ENCODE measurements at regions not wholly inside any gene's neighbourhood (a gene's known extent, or its start where the extent isn't known, plus 50 kb on each side); places are given as distances from the start of the nearest gene placed in this dataset.

DNA sequence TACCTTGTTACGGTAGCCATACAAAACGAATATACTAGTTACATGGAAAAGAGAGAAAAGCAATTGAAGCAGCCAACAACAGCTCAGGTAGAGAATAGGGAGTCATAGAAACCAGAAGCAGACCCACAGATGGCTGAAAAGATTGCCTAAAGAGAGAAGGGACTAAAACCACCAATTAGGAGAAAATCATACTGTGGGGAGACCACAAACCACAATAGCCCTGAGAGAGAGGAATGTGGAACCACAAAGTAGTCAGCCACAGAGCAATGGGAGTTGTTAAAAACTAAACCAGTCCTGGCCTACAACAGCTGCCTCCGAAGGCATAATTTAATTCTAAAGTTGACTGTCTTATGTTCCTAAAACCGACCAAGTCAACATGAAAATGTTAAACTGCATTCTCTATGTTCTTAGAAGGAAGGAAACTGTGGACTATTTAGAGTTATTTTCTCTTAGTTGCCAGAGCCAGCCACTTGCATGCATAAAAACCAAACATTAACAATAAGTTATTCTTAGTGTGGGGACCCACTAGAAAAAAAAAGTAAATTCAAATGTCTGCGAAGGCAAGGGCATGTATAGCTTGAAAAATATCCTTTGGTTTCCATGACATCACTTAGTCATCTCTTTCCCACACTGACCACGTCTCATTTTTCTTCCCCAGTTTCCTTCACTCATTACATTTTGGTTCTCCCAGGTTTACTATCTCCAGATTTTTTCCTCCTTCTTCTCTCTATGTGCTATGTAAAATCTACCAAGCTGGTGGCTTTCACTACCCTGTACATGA is 398.1 kb downstream of the NOVA1 start:
- Histone ChIP-seq H3K9me3 (ENCODE audit: control insufficient read depth in 1 of 2, insufficient read depth in 1 of 2, low read depth in 1 of 2, low read length in 2 of 2) (peaks cover 20 to 52% of the 10 kb centered on the region in 2 experiments), H3K4me1 (ENCODE audit: control insufficient read depth in 1 of 2, insufficient read depth in 2 of 2, low read length in 2 of 2) (no peaks in the 10 kb centered on the region), H3K27ac (ENCODE audit: low read depth, low read length) (no peak overlapping the region), H3K27me3 (ENCODE audit: insufficient read depth, low read length) (no peaks in the 10 kb centered on the region), H3K36me3 (ENCODE audit: control insufficient read depth in 1 of 2, insufficient read depth in 2 of 2, low read length in 2 of 2) (no peaks in the 10 kb centered on the region), H3K4me2 (ENCODE audit: low read length) (no peak overlapping the region), H2AFZ (ENCODE audit: low read depth, low read length, poor library complexity, severe bottlenecking) (no peak overlapping the region), H3K79me2 (ENCODE audit: insufficient read depth, low read length) (no peaks in the 10 kb centered on the region), H3K4me3 (replicated peaks in 1 of 2; ENCODE audit: low read depth in 1 of 2, low read length in 2 of 2) (no peak overlapping the region), H3K9ac (ENCODE audit: low read length) (no peak overlapping the region), H3K9me2 (ENCODE audit: insufficient read depth) (no peaks in the 10 kb centered on the region), H4K20me1 (ENCODE audit: insufficient read depth) (no peaks in the 10 kb centered on the region)
- RAD21 ChIA-PET (ENCODE audit: low non-redundant PET in 1 of 2, low total read pairs in 2 of 2, uncharacterized antibody in 2 of 2, unreplicated experiment in 2 of 2) = no interaction called here
- no TSS peak for BruUV-seq (replicated peaks)
- POLR2A ChIA-PET = no interaction called here
- DNase-seq (ENCODE audit: low read depth, low spot score) (no peak), ATAC-seq (no peak)
- CTCF ChIA-PET = no interaction called here
- intact Hi-C loops (cut with micrococcal nuclease) = no loop called here
- no peak for TF ChIP-seq SRF (IDR thresholded peaks at IDR 0.05; ENCODE audit: low read depth)
- TF ChIP-seq, protein P1, sequence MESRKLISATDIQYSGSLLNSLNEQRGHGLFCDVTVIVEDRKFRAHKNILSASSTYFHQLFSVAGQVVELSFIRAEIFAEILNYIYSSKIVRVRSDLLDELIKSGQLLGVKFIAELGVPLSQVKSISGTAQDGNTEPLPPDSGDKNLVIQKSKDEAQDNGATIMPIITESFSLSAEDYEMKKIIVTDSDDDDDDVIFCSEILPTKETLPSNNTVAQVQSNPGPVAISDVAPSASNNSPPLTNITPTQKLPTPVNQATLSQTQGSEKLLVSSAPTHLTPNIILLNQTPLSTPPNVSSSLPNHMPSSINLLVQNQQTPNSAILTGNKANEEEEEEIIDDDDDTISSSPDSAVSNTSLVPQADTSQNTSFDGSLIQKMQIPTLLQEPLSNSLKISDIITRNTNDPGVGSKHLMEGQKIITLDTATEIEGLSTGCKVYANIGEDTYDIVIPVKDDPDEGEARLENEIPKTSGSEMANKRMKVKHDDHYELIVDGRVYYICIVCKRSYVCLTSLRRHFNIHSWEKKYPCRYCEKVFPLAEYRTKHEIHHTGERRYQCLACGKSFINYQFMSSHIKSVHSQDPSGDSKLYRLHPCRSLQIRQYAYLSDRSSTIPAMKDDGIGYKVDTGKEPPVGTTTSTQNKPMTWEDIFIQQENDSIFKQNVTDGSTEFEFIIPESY (IDR thresholded peaks at IDR 0.05; ENCODE audit: extremely low read depth, insufficient replicate concordance, low read length) = no peak
- TF ChIP-seq, protein P2, sequence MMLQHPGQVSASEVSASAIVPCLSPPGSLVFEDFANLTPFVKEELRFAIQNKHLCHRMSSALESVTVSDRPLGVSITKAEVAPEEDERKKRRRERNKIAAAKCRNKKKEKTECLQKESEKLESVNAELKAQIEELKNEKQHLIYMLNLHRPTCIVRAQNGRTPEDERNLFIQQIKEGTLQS (IDR thresholded peaks at IDR 0.05) = no peak
- TF ChIP-seq ELF1 (IDR thresholded peaks at IDR 0.05; ENCODE audit: borderline replicate concordance, low read depth) = no peak
- TF ChIP-seq YY1 (IDR thresholded peaks at IDR 0.05; ENCODE audit: extremely low read depth, insufficient replicate concordance, low read depth, low read length) = no peak
- no peak for TF ChIP-seq CBX3 (IDR thresholded peaks at IDR 0.05; ENCODE audit: low read depth)
- TF ChIP-seq FOSL1 (IDR thresholded peaks at IDR 0.05; ENCODE audit: low read depth) = no peak
- TF ChIP-seq, protein P3, sequence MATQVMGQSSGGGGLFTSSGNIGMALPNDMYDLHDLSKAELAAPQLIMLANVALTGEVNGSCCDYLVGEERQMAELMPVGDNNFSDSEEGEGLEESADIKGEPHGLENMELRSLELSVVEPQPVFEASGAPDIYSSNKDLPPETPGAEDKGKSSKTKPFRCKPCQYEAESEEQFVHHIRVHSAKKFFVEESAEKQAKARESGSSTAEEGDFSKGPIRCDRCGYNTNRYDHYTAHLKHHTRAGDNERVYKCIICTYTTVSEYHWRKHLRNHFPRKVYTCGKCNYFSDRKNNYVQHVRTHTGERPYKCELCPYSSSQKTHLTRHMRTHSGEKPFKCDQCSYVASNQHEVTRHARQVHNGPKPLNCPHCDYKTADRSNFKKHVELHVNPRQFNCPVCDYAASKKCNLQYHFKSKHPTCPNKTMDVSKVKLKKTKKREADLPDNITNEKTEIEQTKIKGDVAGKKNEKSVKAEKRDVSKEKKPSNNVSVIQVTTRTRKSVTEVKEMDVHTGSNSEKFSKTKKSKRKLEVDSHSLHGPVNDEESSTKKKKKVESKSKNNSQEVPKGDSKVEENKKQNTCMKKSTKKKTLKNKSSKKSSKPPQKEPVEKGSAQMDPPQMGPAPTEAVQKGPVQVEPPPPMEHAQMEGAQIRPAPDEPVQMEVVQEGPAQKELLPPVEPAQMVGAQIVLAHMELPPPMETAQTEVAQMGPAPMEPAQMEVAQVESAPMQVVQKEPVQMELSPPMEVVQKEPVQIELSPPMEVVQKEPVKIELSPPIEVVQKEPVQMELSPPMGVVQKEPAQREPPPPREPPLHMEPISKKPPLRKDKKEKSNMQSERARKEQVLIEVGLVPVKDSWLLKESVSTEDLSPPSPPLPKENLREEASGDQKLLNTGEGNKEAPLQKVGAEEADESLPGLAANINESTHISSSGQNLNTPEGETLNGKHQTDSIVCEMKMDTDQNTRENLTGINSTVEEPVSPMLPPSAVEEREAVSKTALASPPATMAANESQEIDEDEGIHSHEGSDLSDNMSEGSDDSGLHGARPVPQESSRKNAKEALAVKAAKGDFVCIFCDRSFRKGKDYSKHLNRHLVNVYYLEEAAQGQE (IDR thresholded peaks at IDR 0.05; ENCODE audit: low read depth) = no peak
- no peak for TF ChIP-seq SIN3A (IDR thresholded peaks at IDR 0.05; ENCODE audit: low read depth)
- no peak for TF ChIP-seq POLR2AphosphoS5 (IDR thresholded peaks at IDR 0.05; ENCODE audit: low read depth, low read length)
- TF ChIP-seq, protein P4, sequence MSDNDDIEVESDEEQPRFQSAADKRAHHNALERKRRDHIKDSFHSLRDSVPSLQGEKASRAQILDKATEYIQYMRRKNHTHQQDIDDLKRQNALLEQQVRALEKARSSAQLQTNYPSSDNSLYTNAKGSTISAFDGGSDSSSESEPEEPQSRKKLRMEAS (IDR thresholded peaks at IDR 0.05) = no peak
- TF ChIP-seq POLR2A (IDR thresholded peaks at IDR 0.05; ENCODE audit: borderline replicate concordance, extremely low read depth, insufficient read depth, insufficient read length) = no peak
- TF ChIP-seq, protein P5, sequence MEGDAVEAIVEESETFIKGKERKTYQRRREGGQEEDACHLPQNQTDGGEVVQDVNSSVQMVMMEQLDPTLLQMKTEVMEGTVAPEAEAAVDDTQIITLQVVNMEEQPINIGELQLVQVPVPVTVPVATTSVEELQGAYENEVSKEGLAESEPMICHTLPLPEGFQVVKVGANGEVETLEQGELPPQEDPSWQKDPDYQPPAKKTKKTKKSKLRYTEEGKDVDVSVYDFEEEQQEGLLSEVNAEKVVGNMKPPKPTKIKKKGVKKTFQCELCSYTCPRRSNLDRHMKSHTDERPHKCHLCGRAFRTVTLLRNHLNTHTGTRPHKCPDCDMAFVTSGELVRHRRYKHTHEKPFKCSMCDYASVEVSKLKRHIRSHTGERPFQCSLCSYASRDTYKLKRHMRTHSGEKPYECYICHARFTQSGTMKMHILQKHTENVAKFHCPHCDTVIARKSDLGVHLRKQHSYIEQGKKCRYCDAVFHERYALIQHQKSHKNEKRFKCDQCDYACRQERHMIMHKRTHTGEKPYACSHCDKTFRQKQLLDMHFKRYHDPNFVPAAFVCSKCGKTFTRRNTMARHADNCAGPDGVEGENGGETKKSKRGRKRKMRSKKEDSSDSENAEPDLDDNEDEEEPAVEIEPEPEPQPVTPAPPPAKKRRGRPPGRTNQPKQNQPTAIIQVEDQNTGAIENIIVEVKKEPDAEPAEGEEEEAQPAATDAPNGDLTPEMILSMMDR (IDR thresholded peaks at IDR 0.05 in 2 of 3, conservative IDR thresholded peaks at IDR 0.05 in 1 of 3; ENCODE audit: borderline replicate concordance in 1 of 3, insufficient read depth in 1 of 3, low read depth in 2 of 3, low read length in 2 of 3) = no peak
- TF ChIP-seq ZNF274 (IDR thresholded peaks at IDR 0.05; ENCODE audit: low read depth, low read length) = no peak
- no peak for TF ChIP-seq JUND (IDR thresholded peaks at IDR 0.05)
- TF ChIP-seq SP1 (IDR thresholded peaks at IDR 0.05; ENCODE audit: low read depth) = no peak

Data from HCT116 (cell line).